ENCODE measurements at regions not wholly inside any gene's neighbourhood (a gene's known extent, or its start where the extent isn't known, plus 50 kb on each side); places are given as distances from the start of the nearest gene placed in this dataset.

- H3K9ac ChIP-seq (ENCODE audit: control insufficient read depth, insufficient read depth, low read length), result no peak overlapping the region
- in situ Hi-C loops (cut with MboI), result no loop called here
- no peak overlapping the region for H2AFZ ChIP-seq (ENCODE audit: control insufficient read depth, low read depth, low read length)
- TF ChIP-seq SUPT20H (IDR thresholded peaks at IDR 0.05; ENCODE audit: borderline replicate concordance, control insufficient read depth, low read depth, low read length), result no peak
- H3K4me3 ChIP-seq, result no peak overlapping the region
- no peaks in the 10 kb centered on the region for H3K27me3 ChIP-seq (replicated peaks in 1 of 2; ENCODE audit: control insufficient read depth in 2 of 2, insufficient read depth in 2 of 2, low read length in 1 of 2)
- ATAC-seq (no peak), DNase-seq (ENCODE audit: low read depth, low spot score) (no peak), FAIRE-seq (no peak)
- SMC1A ChIA-PET (ENCODE audit: uncharacterized antibody, unreplicated experiment), result no interaction called here
- CTCF ChIA-PET, result no interaction called here
- no peaks in the 10 kb centered on the region for H4K20me1 ChIP-seq (ENCODE audit: control insufficient read depth, insufficient read depth)
- POLR2A ChIA-PET, result no interaction called here
- 21% methylated on average over 5 of the region's 5 CpGs for WGBS (ENCODE audit: insufficient coverage, insufficient replicate concordance, low lambda C conversion rate, missing lambda C conversion rate)
- no peak overlapping the region for H3K27ac ChIP-seq (ENCODE audit: control insufficient read depth, insufficient read depth)
- H3K36me3 ChIP-seq (ENCODE audit: control insufficient read depth in 2 of 2, insufficient read depth in 2 of 2, low read length in 1 of 2), result no peaks in the 10 kb centered on the region
- RAD21 ChIA-PET (ENCODE audit: unreplicated experiment), result no interaction called here
- H3K79me2 ChIP-seq (ENCODE audit: control insufficient read depth, insufficient read depth, low read length), result no peaks in the 10 kb centered on the region
- intact Hi-C loops (cut with micrococcal nuclease; ENCODE audit: unreplicated experiment), result no loop called here
- BruUV-seq (replicated peaks), result no TSS peak
- H3K9me3 ChIP-seq (replicated peaks; ENCODE audit: control insufficient read depth, insufficient read depth, low read length), result no peaks in the 10 kb centered on the region
- H3K4me1 ChIP-seq (ENCODE audit: control insufficient read depth, insufficient read depth, low read length), result no peaks in the 10 kb centered on the region
- no peak overlapping the region for H3K4me2 ChIP-seq (ENCODE audit: control insufficient read depth, insufficient read depth)
Measured at GRCh38 chr2:67002618-67003371, 394.3 kb upstream of the ETAA1 start.

- DNase-seq (ENCODE audit: low read depth, low spot score), result no peak
- Histone ChIP-seq H4K20me1 (ENCODE audit: control insufficient read depth, insufficient read depth) (no peaks in the 10 kb centered on the region), H3K4me2 (ENCODE audit: control insufficient read depth, insufficient read depth) (no peak overlapping the region), H3K36me3 (ENCODE audit: control insufficient read depth in 2 of 2, insufficient read depth in 2 of 2, low read length in 1 of 2) (no peaks in the 10 kb centered on the region), H3K9ac (ENCODE audit: control insufficient read depth, insufficient read depth, low read length) (no peak overlapping the region), H3K4me3 (no peak overlapping the region), H3K27ac (ENCODE audit: control insufficient read depth, insufficient read depth) (no peak overlapping the region), H3K27me3 (replicated peaks in 1 of 2; ENCODE audit: control insufficient read depth in 2 of 2, insufficient read depth in 2 of 2, low read length in 1 of 2) (no peaks in the 10 kb centered on the region), H3K9me3 (replicated peaks; ENCODE audit: control insufficient read depth, insufficient read depth, low read length) (no peaks in the 10 kb centered on the region), H2AFZ (ENCODE audit: control insufficient read depth, low read depth, low read length) (no peak overlapping the region), H3K4me1 (ENCODE audit: control insufficient read depth, insufficient read depth, low read length) (no peaks in the 10 kb centered on the region), H3K79me2 (ENCODE audit: control insufficient read depth, insufficient read depth, low read length) (no peaks in the 10 kb centered on the region)
- FAIRE-seq, result no peak
- no peak for ATAC-seq
- RAD21 ChIA-PET (ENCODE audit: unreplicated experiment), result no interaction called here
- in situ Hi-C loops (cut with MboI), result no loop called here
- SMC1A ChIA-PET (ENCODE audit: uncharacterized antibody, unreplicated experiment), result interaction anchor here (0.6 kb wide), 1 partner anchor 216 kb away, joined by 3 read pairs; no protein-coding TSS in a partner anchor
- no peak for TF ChIP-seq SIX5 (IDR thresholded peaks at IDR 0.05; ENCODE audit: low read depth, low read length, severe bottlenecking)
- TF ChIP-seq PAX5 (IDR thresholded peaks at IDR 0.05; ENCODE audit: borderline replicate concordance, low read depth, low read length), result no peak
- no peak for TF ChIP-seq KLF5 (IDR thresholded peaks at IDR 0.05; ENCODE audit: partially characterized antibody)
- no peak for TF ChIP-seq CREM (IDR thresholded peaks at IDR 0.05; ENCODE audit: low read depth)
- TF ChIP-seq MTA2 (IDR thresholded peaks at IDR 0.05; ENCODE audit: low read depth), result no peak
- TF ChIP-seq ATF7 (IDR thresholded peaks at IDR 0.05; ENCODE audit: low read depth), result no peak
- TF ChIP-seq BCL11A (IDR thresholded peaks at IDR 0.05; ENCODE audit: low read depth, low read length), result no peak
- TF ChIP-seq CHD1 (IDR thresholded peaks at IDR 0.05; ENCODE audit: low read depth, low read length), result no peak
- TF ChIP-seq NR2F1 (conservative IDR thresholded peaks at IDR 0.05), result no peak
- no peak for TF ChIP-seq E2F8 (IDR thresholded peaks at IDR 0.05; ENCODE audit: low read depth, partially characterized antibody)
- POLR2A ChIA-PET, result interaction anchor here (0.6 kb wide), 1 partner anchor 603 kb away, joined by 3 read pairs; no protein-coding TSS in a partner anchor
- intact Hi-C loops (cut with micrococcal nuclease; ENCODE audit: unreplicated experiment), result no loop called here
- no TSS peak for BruUV-seq (replicated peaks)
- CTCF ChIA-PET, result no interaction called here
- WGBS (ENCODE audit: insufficient coverage, insufficient replicate concordance, low lambda C conversion rate, missing lambda C conversion rate), result 20% methylated on average over 5 of the region's 5 CpGs
Measured at GRCh38 chr2:67006373-67006960, 390.7 kb upstream of the ETAA1 start.

Measured in GM12878 (cell line).